H1 (cell line): ENCODE measurements at regions not wholly inside any gene's neighbourhood (a gene's known extent, or its start where the extent isn't known, plus 50 kb on each side); places are given as distances from the start of the nearest gene placed in this dataset.

ENCODE experiments used
- CTCF ChIA-PET: fragments of 300-600 bp; sonication (Branson Sonifier 250); formaldehyde crosslinking; loops from one replicate; lab custom pipeline; 2021; ENCODE audit not compliant: partially characterized antibody; lab: Charles Lee
- POLR2A ChIA-PET: fragments of 300-600 bp; sonication (Branson Sonifier 250); formaldehyde crosslinking; loops from one replicate; lab custom pipeline; 2021; ENCODE audit warnings: inconsistent platforms; ENCODE audit not compliant: partially characterized antibody; lab: Charles Lee
- DNase-seq, 2 experiments: peaks; one replicate each; pipeline versions ENCODE4 v3.0.0 to v3.0.0-alpha.2; 2010 to 2022; ENCODE audit warnings: low spot score in 2 of 2, low read depth in 1 of 2, mixed read lengths in 1 of 2
- FAIRE-seq: peaks from 2 replicates; lab custom pipeline; 2011; peaks lifted over from hg19 to GRCh38; lab: Jason Lieb, UNC
- H2AFZ ChIP-seq: 2 replicates; pipeline ENCODE4 v1.8.1; 2012; ENCODE audit warnings: low read length, inconsistent platforms
- H2AK5ac ChIP-seq: 2 replicates; pipeline ENCODE4 v1.6.1; 2013; ENCODE audit warnings: low read depth, low read length
- H2BK120ac ChIP-seq: replicated peaks from 2 replicates; pipeline ENCODE3; 2013; ENCODE audit warnings: low read depth, low read length, inconsistent platforms
- H2BK12ac ChIP-seq: 2 replicates; pipeline ENCODE4 v1.6.1; 2013; ENCODE audit warnings: low read depth, low read length
- H2BK15ac ChIP-seq: 2 replicates; pipeline ENCODE4 v1.6.1; 2013; ENCODE audit warnings: low read length
- H2BK20ac ChIP-seq: 2 replicates; pipeline ENCODE4 v1.6.1; 2013; ENCODE audit warnings: low read length
- H2BK5ac ChIP-seq: 2 replicates; pipeline ENCODE4 v1.6.1; 2013; ENCODE audit warnings: low read depth, low read length
- H3K14ac ChIP-seq: 2 replicates; pipeline ENCODE4 v1.6.1; 2013; ENCODE audit warnings: inconsistent platforms; ENCODE audit not compliant: insufficient read length
- H3K18ac ChIP-seq: 2 replicates; pipeline ENCODE4 v1.6.1; 2013; ENCODE audit warnings: low read length; ENCODE audit errors: extremely low read depth
- H3K23ac ChIP-seq: 2 replicates; pipeline ENCODE4 v1.6.1; 2013; ENCODE audit warnings: inconsistent platforms; ENCODE audit not compliant: insufficient read length
- H3K23me2 ChIP-seq: 2 replicates; pipeline ENCODE4 v1.6.1; 2013; ENCODE audit warnings: low read depth, low read length
- H3K27ac ChIP-seq: 2 replicates; pipeline ENCODE4 v1.6.1; 2011; ENCODE audit warnings: low read depth, low read length, inconsistent platforms
- H3K27me3 ChIP-seq, 4 experiments: replicated peaks in 1 of 4; 1 replicate in 1 of 4; 2 replicates in 3 of 4; pipeline versions ENCODE4 v1.6.1 to v1.8.1; 2011 to 2013; ENCODE audit warnings: low read length in 3 of 4, mild to moderate bottlenecking in 3 of 4, inconsistent platforms in 2 of 4, mixed read lengths in 2 of 4, moderate library complexity in 1 of 4; ENCODE audit not compliant: control insufficient read depth in 3 of 4, insufficient read depth in 3 of 4; ENCODE audit errors: extremely low read depth in 1 of 4
- H3K36me3 ChIP-seq, 4 experiments: 2 replicates each; pipeline versions ENCODE4 v1.6.1 to v1.8.1; 2011 to 2013; ENCODE audit warnings: mild to moderate bottlenecking in 4 of 4, low read length in 3 of 4, moderate library complexity in 2 of 4, control low read depth in 1 of 4, inconsistent platforms in 1 of 4; ENCODE audit not compliant: insufficient read depth in 4 of 4, control insufficient read depth in 2 of 4
- H3K4ac ChIP-seq: replicated peaks from 2 replicates; pipeline ENCODE3; 2013; ENCODE audit warnings: low read length, low read depth, mixed read lengths, inconsistent platforms; ENCODE audit not compliant: insufficient read length
- H3K4me1 ChIP-seq, 4 experiments: replicated peaks in 1 of 4; 1 replicate in 1 of 4; 2 replicates in 3 of 4; pipeline versions ENCODE4 v1.6.1 to v1.8.1; 2011 to 2013; ENCODE audit warnings: low read length in 3 of 4, inconsistent platforms in 2 of 4, mixed read lengths in 1 of 4; ENCODE audit not compliant: insufficient read depth in 4 of 4, control insufficient read depth in 3 of 4
- H3K4me2 ChIP-seq, 2 experiments: 2 replicates each; pipeline versions ENCODE4 v1.6.1 to v1.8.1; 2011 to 2013; ENCODE audit warnings: low read depth in 2 of 2, low read length in 2 of 2, control low read depth in 1 of 2, inconsistent platforms in 1 of 2, mild to moderate bottlenecking in 1 of 2; ENCODE audit not compliant: insufficient read depth in 1 of 2
- H3K4me3 ChIP-seq, 4 experiments: fragments of 200-600, 300-600 bp in 1 of 4; sonication (generic), shearing (Covaris generic), sonication (Bioruptor Twin) in 1 of 4; 2 replicates each; pipeline versions ENCODE4 v1.5.1 to v1.8.1; 2011 to 2016; ENCODE audit warnings: low read length in 4 of 4, low read depth in 3 of 4, control low read depth in 2 of 4, inconsistent platforms in 2 of 4, mild to moderate bottlenecking in 2 of 4, mixed read lengths in 1 of 4, moderate library complexity in 1 of 4; ENCODE audit not compliant: insufficient read depth in 2 of 4; ENCODE audit errors: extremely low read depth in 1 of 4
- H3K56ac ChIP-seq: replicated peaks from 2 replicates; pipeline ENCODE3; 2013; ENCODE audit warnings: low read depth, mild to moderate bottlenecking, mixed read lengths, low read length, inconsistent platforms; ENCODE audit not compliant: insufficient read length
- H3K79me1 ChIP-seq: 2 replicates; pipeline ENCODE4 v1.6.1; 2013; ENCODE audit warnings: low read depth, low read length, control low read depth
- H3K79me2 ChIP-seq, 2 experiments: 2 replicates each; pipeline versions ENCODE4 v1.6.1 to v1.8.1; 2012 to 2013; ENCODE audit warnings: low read length in 2 of 2, mild to moderate bottlenecking in 2 of 2, inconsistent platforms in 1 of 2; ENCODE audit not compliant: insufficient read depth in 2 of 2, control insufficient read depth in 1 of 2
- H3K9ac ChIP-seq, 4 experiments: replicated peaks in 1 of 4; 1 replicate in 1 of 4; 2 replicates in 3 of 4; pipeline versions ENCODE4 v1.6.1 to v1.8.1; 2011 to 2013; ENCODE audit warnings: low read depth in 3 of 4, low read length in 3 of 4, control low read depth in 2 of 4, mild to moderate bottlenecking in 2 of 4, moderate library complexity in 2 of 4, inconsistent platforms in 1 of 4; ENCODE audit errors: extremely low read depth in 1 of 4
- H3K9me3 ChIP-seq, 2 experiments: 2 replicates each; pipeline versions ENCODE4 v1.6.1 to v1.8.1; 2012 to 2013; ENCODE audit warnings: mild to moderate bottlenecking in 2 of 2, moderate library complexity in 2 of 2, control low read depth in 1 of 2, inconsistent platforms in 1 of 2, low read depth in 1 of 2, low read length in 1 of 2, mixed read lengths in 1 of 2; ENCODE audit not compliant: insufficient read depth in 2 of 2
- H4K20me1 ChIP-seq, 2 experiments: replicated peaks in 1 of 2; 2 replicates each; pipeline versions ENCODE3 to v1.8.1; 2011 to 2013; ENCODE audit warnings: inconsistent platforms in 2 of 2, low read length in 2 of 2, mild to moderate bottlenecking in 1 of 2; ENCODE audit not compliant: insufficient read depth in 2 of 2, control insufficient read depth in 1 of 2
- H4K5ac ChIP-seq: 2 replicates; pipeline ENCODE4 v1.6.1; 2013; ENCODE audit warnings: low read length, low read depth, mixed read lengths, inconsistent platforms; ENCODE audit not compliant: insufficient read length
- H4K8ac ChIP-seq: 2 replicates; pipeline ENCODE4 v1.8.0; 2013; ENCODE audit warnings: mild to moderate bottlenecking, moderate library complexity, low read length, inconsistent platforms; ENCODE audit not compliant: insufficient read depth; ENCODE audit errors: extremely low read depth
- H4K91ac ChIP-seq: replicated peaks from 2 replicates; pipeline ENCODE3; 2013; ENCODE audit warnings: low read length, mixed read lengths, inconsistent platforms; ENCODE audit not compliant: insufficient read length
- ATF3 ChIP-seq: IDR thresholded peaks from 2 replicates; pipeline ENCODE4 v1.6.1; 2011; ENCODE audit warnings: low read depth, mild to moderate bottlenecking, low read length; ENCODE audit not compliant: insufficient read depth
- BACH1 ChIP-seq: IDR thresholded peaks from 2 replicates; pipeline ENCODE4 v1.6.1; 2012; ENCODE audit warnings: low read length, improper control_type of control experiment
- EP300 ChIP-seq, 2 experiments: IDR thresholded peaks; 1 replicate in 1 of 2; 2 replicates in 1 of 2; pipeline ENCODE4 v1.6.1; 2011 to 2012; ENCODE audit warnings: low read depth in 2 of 2, low read length in 2 of 2, mild to moderate bottlenecking in 2 of 2, borderline replicate concordance in 1 of 2, inconsistent platforms in 1 of 2, moderate library complexity in 1 of 2
- HDAC2 ChIP-seq, 2 experiments: fragments of 300-600 bp in 1 of 2; sonication (generic) in 1 of 2; IDR thresholded peaks; 2 replicates each; pipeline ENCODE4 v1.6.1; 2011 to 2012; ENCODE audit warnings: low read depth in 2 of 2, low read length in 2 of 2, mild to moderate bottlenecking in 2 of 2, moderate library complexity in 2 of 2, borderline replicate concordance in 1 of 2, inconsistent platforms in 1 of 2
- JUN ChIP-seq: IDR thresholded peaks from 2 replicates; pipeline ENCODE4 v1.6.1; 2011; ENCODE audit warnings: low read depth, mild to moderate bottlenecking, improper control_type of control experiment, low read length
- KDM4A ChIP-seq: IDR thresholded peaks from one replicate; pipeline ENCODE4 v1.7.1; 2012; ENCODE audit warnings: low read depth, mild to moderate bottlenecking, moderate library complexity, low read length, inconsistent platforms; ENCODE audit not compliant: severe bottlenecking
- POLR2A ChIP-seq, 2 experiments: IDR thresholded peaks; 1 replicate in 1 of 2; 2 replicates in 1 of 2; pipeline ENCODE4 v1.6.1; 2011; ENCODE audit warnings: low read depth in 2 of 2, low read length in 2 of 2, mild to moderate bottlenecking in 2 of 2; ENCODE audit errors: control extremely low read depth in 1 of 2
- POLR2AphosphoS5 ChIP-seq: IDR thresholded peaks from 2 replicates; pipeline ENCODE4 v1.6.1; 2011; ENCODE audit warnings: low read depth, low read length
- RBBP5 ChIP-seq: IDR thresholded peaks from 2 replicates; pipeline ENCODE4 v1.7.1; 2012; ENCODE audit warnings: low read depth, mild to moderate bottlenecking, inconsistent platforms, low read length, moderate library complexity, borderline replicate concordance
- RNF2 ChIP-seq: fragments of 200-900, 300-1000 bp; sonication (generic); IDR thresholded peaks from 2 replicates; pipeline ENCODE4 v1.7.1; 2016; ENCODE audit warnings: borderline replicate concordance, low read depth, mild to moderate bottlenecking, antibody characterized with exemption, low read length; ENCODE audit not compliant: poor library complexity, severe bottlenecking; ENCODE audit errors: missing control alignments
- SIRT6 ChIP-seq: IDR thresholded peaks from one replicate; pipeline ENCODE4 v1.7.1; 2012; ENCODE audit warnings: low read length, inconsistent platforms
- SIX5 ChIP-seq: IDR thresholded peaks from 2 replicates; pipeline ENCODE4 v1.6.1; 2011; ENCODE audit warnings: mild to moderate bottlenecking, low read depth, low read length
- SP1 ChIP-seq: IDR thresholded peaks from 2 replicates; pipeline ENCODE4 v1.6.1; 2011; ENCODE audit warnings: low read depth, low read length
- SUZ12 ChIP-seq: fragments of 200-600 bp; sonication (generic); IDR thresholded peaks from 2 replicates; pipeline ENCODE4 v1.6.1; 2012; ENCODE audit warnings: mild to moderate bottlenecking, inconsistent platforms, low read length, moderate library complexity, mixed read lengths
- TAF1 ChIP-seq: IDR thresholded peaks from 2 replicates; pipeline ENCODE4 v1.6.1; 2011; ENCODE audit warnings: mild to moderate bottlenecking, low read depth, low read length

DNA sequence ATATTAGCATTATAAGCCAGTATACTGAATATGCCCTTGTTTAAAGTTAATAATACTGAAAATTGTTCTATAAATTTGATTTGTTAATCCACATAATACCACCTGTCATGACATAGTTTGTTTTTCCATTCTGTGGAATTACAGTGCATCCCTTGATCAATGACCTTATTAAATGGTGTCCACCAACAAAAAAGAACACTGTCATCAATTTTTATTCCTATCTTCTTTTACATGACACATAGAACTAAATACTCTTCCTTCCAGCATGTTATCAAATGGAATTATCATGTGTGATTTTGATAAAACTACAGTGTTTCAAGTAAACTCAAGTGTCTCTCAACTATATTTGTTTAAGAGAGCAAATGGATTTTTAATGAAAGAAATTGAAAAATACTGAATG, 221.8 kb upstream of the MBL2 start:
- Histone ChIP-seq H4K20me1 (no peaks in the 10 kb centered on the region), H3K4me3 (no peak overlapping the region), H3K4me2 (no peak overlapping the region), H3K36me3 (peaks cover 0 to 6% (median 2%) of the 10 kb centered on the region in 4 experiments; a peak in 1 of 8 replicates), H4K5ac (no peak overlapping the region), H4K91ac (no peak overlapping the region), H3K4ac (no peak overlapping the region), H3K14ac (no peak overlapping the region), H2BK20ac (no peak overlapping the region), H3K23ac (no peak overlapping the region), H3K4me1 (no peaks in the 10 kb centered on the region), H2BK5ac (no peak overlapping the region), H2AK5ac (no peak overlapping the region), H3K56ac (no peak overlapping the region), H3K79me2 (no peaks in the 10 kb centered on the region), H2BK15ac (no peak overlapping the region), H2AFZ (no peak overlapping the region), H3K9ac (no peak overlapping the region), H3K27me3 (no peaks in the 10 kb centered on the region), H3K23me2 (no peaks in the 10 kb centered on the region), H3K79me1 (no peaks in the 10 kb centered on the region), H3K9me3 (peaks cover 0 to 2% of the 10 kb centered on the region in 2 experiments; a peak in 1 of 4 replicates), H4K8ac (no peak overlapping the region), H3K18ac (no peak overlapping the region), H3K27ac (no peak overlapping the region), H2BK120ac (no peak overlapping the region), H2BK12ac (no peak overlapping the region)
- POLR2A ChIA-PET, result no interaction called here
- DNase-seq (no peak), FAIRE-seq (no peak)
- CTCF ChIA-PET, result no interaction called here
- no peak for TF ChIP-seq POLR2AphosphoS5
- TF ChIP-seq SIRT6, result no peak
- no peak for TF ChIP-seq JUN
- no peak for TF ChIP-seq SUZ12
- no peak for TF ChIP-seq RBBP5
- no peak for TF ChIP-seq TAF1
- no peak for TF ChIP-seq KDM4A
- TF ChIP-seq BACH1, result no peak
- no peak for TF ChIP-seq SP1
- TF ChIP-seq HDAC2 (IDR thresholded peaks at IDR 0.05; ENCODE audit: borderline replicate concordance in 1 of 2, low read depth in 2 of 2, low read length in 2 of 2), result no peak
- TF ChIP-seq EP300 (IDR thresholded peaks at IDR 0.05; ENCODE audit: borderline replicate concordance in 1 of 2, low read depth in 2 of 2, low read length in 2 of 2), result no peak
- no peak for TF ChIP-seq RNF2
- TF ChIP-seq ATF3, result no peak
- TF ChIP-seq POLR2A (IDR thresholded peaks at IDR 0.05; ENCODE audit: control extremely low read depth in 1 of 2, low read depth in 2 of 2, low read length in 2 of 2), result no peak
- TF ChIP-seq SIX5, result no peak
